ENCODE measurements at regions not wholly inside any gene's neighbourhood (a gene's known extent, or its start where the extent isn't known, plus 50 kb on each side); places are given as distances from the start of the nearest gene placed in this dataset.

GRCh38 chr7:91496251-91496820 lies 232.1 kb downstream of the FZD1 start:
- Histone ChIP-seq H3K79me2 (ENCODE audit: control insufficient read depth, insufficient read depth, low read length) (no peaks in the 10 kb centered on the region), H4K20me1 (replicated peaks; ENCODE audit: control insufficient read depth, insufficient read depth, low read length) (no peaks in the 10 kb centered on the region), H3K4me3 (no peak overlapping the region), H3K4me1 (replicated peaks in 1 of 2; ENCODE audit: control insufficient read depth in 2 of 2, insufficient read depth in 2 of 2, low read length in 2 of 2) (no peaks in the 10 kb centered on the region), H3K4me2 (ENCODE audit: insufficient read depth, low read length) (no peak overlapping the region), H3K36me3 (ENCODE audit: control insufficient read depth, insufficient read depth, low read length) (no peaks in the 10 kb centered on the region), H3K27me3 (ENCODE audit: control insufficient read depth in 2 of 2, insufficient read depth in 2 of 2, low read length in 2 of 2) (no peaks in the 10 kb centered on the region), H3K9me3 (replicated peaks; ENCODE audit: control insufficient read depth, insufficient read depth, low read depth, low read length) (no peaks in the 10 kb centered on the region), H3K27ac (ENCODE audit: extremely low read depth, low read depth, low read length) (no peak overlapping the region), H2AFZ (ENCODE audit: low read depth, low read length) (no peak overlapping the region), H3K9me1 (ENCODE audit: control insufficient read depth, insufficient read depth, low read length) (no peaks in the 10 kb centered on the region), H3K9ac (ENCODE audit: insufficient read depth in 1 of 2, low read depth in 2 of 2, low read length in 2 of 2) (no peak overlapping the region)
- ChIA-PET POLR2A (no interaction called here), CTCF (ENCODE audit: low intra/inter-chr PET ratio) (no interaction called here)
- no peak for FAIRE-seq
- intact Hi-C loops (cut with micrococcal nuclease) (no loop called here), in situ Hi-C loops (cut with MboI) (no loop called here)
- no peak for ATAC-seq
- no peak for DNase-seq (ENCODE audit: extremely low read depth in 1 of 4, low spot score in 3 of 4)
- no TSS peak for BruUV-seq (replicated peaks)
- TF ChIP-seq CREB3L1 (IDR thresholded peaks at IDR 0.05; ENCODE audit: borderline replicate concordance, low read depth) (no peak), NFE2 (IDR thresholded peaks at IDR 0.05; ENCODE audit: low read depth) (peak; percentile 45; the same call in 1 of the 2 replicates), NFIC (IDR thresholded peaks at IDR 0.05) (no peak), ETV6 (IDR thresholded peaks at IDR 0.05; ENCODE audit: borderline replicate concordance in 1 of 2, low read depth in 2 of 2, low read length in 1 of 2) (peak; percentile 53 to 83), ETV6 (CRISPR knock-in tag; IDR thresholded peaks at IDR 0.05; ENCODE audit: borderline replicate concordance) (no peak), CBFA2T3 (IDR thresholded peaks at IDR 0.05) (peak; percentile 10; the same call in 1 of the 2 replicates), TEAD4 (IDR thresholded peaks at IDR 0.05; ENCODE audit: low read length) (peak; percentile 23; the same call in 1 of the 2 replicates), TEAD4 (CRISPR knock-in tag; IDR thresholded peaks at IDR 0.05; ENCODE audit: borderline replicate concordance) (no peak), JUN (IDR thresholded peaks at IDR 0.05; ENCODE audit: borderline replicate concordance, low read depth, low read length) (no peak), JUN (CRISPR knock-in tag; IDR thresholded peaks at IDR 0.05; ENCODE audit: borderline replicate concordance) (no peak), KLF16 (IDR thresholded peaks at IDR 0.05) (0 out of 2 replicates have a peak, but pooled peaks have one; percentile 16), SRF (CRISPR knock-in tag; IDR thresholded peaks at IDR 0.05) (no peak), ZNF766 (CRISPR knock-in tag; conservative IDR thresholded peaks at IDR 0.05) (peak; percentile 95), ZNF395 (CRISPR knock-in tag; IDR thresholded peaks at IDR 0.05) (no peak), HINFP (tag; conservative IDR thresholded peaks at IDR 0.05; ENCODE audit: low read depth) (no peak), BRD4 (IDR thresholded peaks at IDR 0.05) (no peak), SPI1 (IDR thresholded peaks at IDR 0.05; ENCODE audit: borderline replicate concordance, low read depth, low read length) (peak; percentile 94)
- WGBS (ENCODE audit: insufficient coverage, low coverage, missing lambda C conversion rate), result 0% methylated on average over 1 of the region's 1 CpG
